GM12878 (cell line): ENCODE measurements at regions not wholly inside any gene's neighbourhood (a gene's known extent, or its start where the extent isn't known, plus 50 kb on each side); places are given as distances from the start of the nearest gene placed in this dataset.

ENCODE experiments used
- ATF2 ChIP-seq: IDR thresholded peaks from 2 replicates; pipeline ENCODE4 v1.6.1; 2012; ENCODE audit warnings: low read length, inconsistent platforms
- E4F1 ChIP-seq: fragments of 450-650 bp; IDR thresholded peaks from 2 replicates; pipeline ENCODE4 v1.6.1; 2018; ENCODE audit warnings: borderline replicate concordance, mild to moderate bottlenecking; ENCODE audit not compliant: partially characterized antibody
- JUNB ChIP-seq: IDR thresholded peaks from 2 replicates; pipeline ENCODE4 v1.6.1; 2016; ENCODE audit warnings: antibody characterized with exemption, mild to moderate bottlenecking
- MTA2 ChIP-seq: fragments of 450-650 bp; IDR thresholded peaks from 2 replicates; pipeline ENCODE4 v1.6.1; 2016; ENCODE audit warnings: low read depth, mild to moderate bottlenecking, moderate library complexity
- SUPT20H ChIP-seq: IDR thresholded peaks from 2 replicates; pipeline ENCODE4 v1.6.1; 2011; ENCODE audit warnings: low read depth, mild to moderate bottlenecking, low read length, moderate library complexity, borderline replicate concordance; ENCODE audit not compliant: control insufficient read depth
- ZNF592 ChIP-seq: fragments of 450-650 bp; IDR thresholded peaks from 2 replicates; pipeline ENCODE4 v1.6.1; 2017; ENCODE audit warnings: mild to moderate bottlenecking, moderate library complexity

GRCh38 chr3:56902468-56903160 is 100.9 kb upstream of the ARHGEF3 start (continued):
- TF ChIP-seq ZNF592 (no peak), SUPT20H (no peak), JUNB (peak; percentile 76), MTA2 (no peak), ATF2 (no peak), E4F1 (no peak)
